Body of pancreas (tissue), 4 donors: ENCODE measurements at regions not wholly inside any gene's neighbourhood (a gene's known extent, or its start where the extent isn't known, plus 50 kb on each side); places are given as distances from the start of the nearest gene placed in this dataset.

Source experiments
- POLR2A ChIP-seq, 3 donors: fragments of 450-650 bp; IDR thresholded peaks; one replicate each; pipeline ENCODE4 v1.6.1; 2016; ENCODE audit warnings: antibody characterized with exemption in 3 of 3, mild to moderate bottlenecking in 2 of 3
- TF ChIP-seq, protein P1 (sequence below), 7 experiments: fragments of 450-650 bp in 4 of 7; fragments of 200-600 bp in 3 of 7; sonication (generic) in 3 of 7; IDR thresholded peaks; one replicate each; pipeline ENCODE4 v1.5.1; 2016 to 2019; ENCODE audit warnings: antibody characterized with exemption in 7 of 7

DNA sequence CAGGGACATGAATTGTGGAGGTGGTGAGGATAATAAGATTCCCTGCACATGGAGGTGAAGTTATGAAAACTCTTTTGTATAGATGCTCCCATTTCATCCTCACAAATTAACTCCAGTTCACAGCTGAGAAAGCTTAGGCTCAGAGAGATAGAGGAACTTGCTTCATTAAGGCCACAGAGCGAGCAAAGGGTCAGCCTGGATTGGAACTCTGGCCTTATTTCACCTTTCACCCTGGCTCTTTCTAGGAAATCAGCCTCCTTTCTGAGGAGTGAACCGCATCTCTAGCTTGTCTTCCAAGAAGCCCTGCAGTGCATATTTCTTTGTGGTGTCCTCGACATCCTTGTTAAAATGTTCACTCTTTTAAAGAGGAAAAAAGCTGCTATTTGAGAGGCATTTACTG lies 58.0 kb upstream of the SLC25A26 start:
- TF ChIP-seq, protein P1, sequence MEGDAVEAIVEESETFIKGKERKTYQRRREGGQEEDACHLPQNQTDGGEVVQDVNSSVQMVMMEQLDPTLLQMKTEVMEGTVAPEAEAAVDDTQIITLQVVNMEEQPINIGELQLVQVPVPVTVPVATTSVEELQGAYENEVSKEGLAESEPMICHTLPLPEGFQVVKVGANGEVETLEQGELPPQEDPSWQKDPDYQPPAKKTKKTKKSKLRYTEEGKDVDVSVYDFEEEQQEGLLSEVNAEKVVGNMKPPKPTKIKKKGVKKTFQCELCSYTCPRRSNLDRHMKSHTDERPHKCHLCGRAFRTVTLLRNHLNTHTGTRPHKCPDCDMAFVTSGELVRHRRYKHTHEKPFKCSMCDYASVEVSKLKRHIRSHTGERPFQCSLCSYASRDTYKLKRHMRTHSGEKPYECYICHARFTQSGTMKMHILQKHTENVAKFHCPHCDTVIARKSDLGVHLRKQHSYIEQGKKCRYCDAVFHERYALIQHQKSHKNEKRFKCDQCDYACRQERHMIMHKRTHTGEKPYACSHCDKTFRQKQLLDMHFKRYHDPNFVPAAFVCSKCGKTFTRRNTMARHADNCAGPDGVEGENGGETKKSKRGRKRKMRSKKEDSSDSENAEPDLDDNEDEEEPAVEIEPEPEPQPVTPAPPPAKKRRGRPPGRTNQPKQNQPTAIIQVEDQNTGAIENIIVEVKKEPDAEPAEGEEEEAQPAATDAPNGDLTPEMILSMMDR (IDR thresholded peaks at IDR 0.05), result no peak
- no peak for TF ChIP-seq POLR2A (IDR thresholded peaks at IDR 0.05)
